GM21619 (cell line): ENCODE measurements at regions not wholly inside any gene's neighbourhood (a gene's known extent, or its start where the extent isn't known, plus 50 kb on each side); places are given as distances from the start of the nearest gene placed in this dataset.
"Not testable (repeated sequence)": the region's sequence is repeated elsewhere in the genome, so short reads cannot be mapped to it uniquely, and the experiment has no call there.

Source experiments
- ATAC-seq: cut with Tn5 transposase; IDR thresholded peaks from one replicate; pipeline ENCODE4 v1.9.1; 2021; ENCODE audit not compliant: unreplicated experiment

- no peak for ATAC-seq
Measured at GRCh38 chr12:11535127-11535526, 114.3 kb upstream of the ETV6 start.

GRCh38 chr12:11539156-11539555 is 110.3 kb upstream of the ETV6 start:
- no peak for ATAC-seq

DNA sequence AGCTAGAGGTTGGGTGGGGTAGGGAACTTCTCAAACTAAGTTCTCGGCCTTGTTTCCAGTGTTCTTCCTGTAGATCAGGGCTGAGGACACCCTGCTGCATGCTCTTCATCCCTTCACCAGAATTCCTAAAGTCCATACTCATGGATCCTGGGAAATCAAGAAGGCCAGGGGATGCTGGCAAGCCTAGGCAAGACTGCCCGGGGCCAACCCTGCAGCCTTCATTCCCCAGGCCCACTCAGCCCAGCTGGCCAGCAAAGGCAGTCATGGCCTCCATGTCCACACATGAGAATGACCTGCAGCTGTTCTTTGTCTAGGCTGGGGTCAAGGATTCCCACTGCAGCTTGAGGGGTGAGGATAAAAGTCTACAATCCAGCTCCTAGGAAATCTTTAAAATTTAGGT is 109.3 kb upstream of the ETV6 start:
- ATAC-seq, result no peak

DNA sequence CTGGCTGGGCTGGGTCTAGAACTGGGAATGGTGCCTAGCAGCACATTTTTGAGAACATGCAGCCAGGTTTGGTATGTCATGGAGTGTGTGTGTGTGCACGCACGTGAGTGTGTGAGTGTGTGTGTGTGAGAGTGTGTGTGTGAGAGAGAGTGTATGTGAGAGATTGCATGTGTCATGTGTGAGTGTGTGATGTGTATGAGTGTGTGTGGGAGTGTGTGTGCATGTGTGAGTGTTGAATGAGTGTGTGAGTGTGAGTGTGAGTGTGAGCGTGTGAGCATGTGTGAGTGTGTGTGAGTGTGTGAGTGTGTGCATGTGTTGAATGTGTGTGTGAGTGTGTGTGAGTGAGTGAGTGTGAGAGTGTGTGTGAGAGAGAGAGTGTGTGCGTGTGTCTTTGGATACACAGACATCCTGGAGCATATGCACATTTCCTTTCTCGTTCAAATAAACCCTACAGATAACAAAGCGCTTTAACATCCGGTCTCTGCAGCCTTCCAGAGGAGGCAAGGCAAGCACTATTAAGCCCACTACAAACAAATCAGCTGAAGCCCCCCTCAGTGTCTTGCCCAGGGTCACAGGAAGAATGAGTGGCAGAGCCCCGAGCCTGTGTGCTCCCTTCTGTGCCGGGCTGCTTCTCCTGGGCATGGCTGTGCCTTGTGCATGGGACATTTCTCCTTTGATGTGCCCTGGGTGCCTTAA is 108.7 kb upstream of the ETV6 start:
- ATAC-seq, result no peak

DNA sequence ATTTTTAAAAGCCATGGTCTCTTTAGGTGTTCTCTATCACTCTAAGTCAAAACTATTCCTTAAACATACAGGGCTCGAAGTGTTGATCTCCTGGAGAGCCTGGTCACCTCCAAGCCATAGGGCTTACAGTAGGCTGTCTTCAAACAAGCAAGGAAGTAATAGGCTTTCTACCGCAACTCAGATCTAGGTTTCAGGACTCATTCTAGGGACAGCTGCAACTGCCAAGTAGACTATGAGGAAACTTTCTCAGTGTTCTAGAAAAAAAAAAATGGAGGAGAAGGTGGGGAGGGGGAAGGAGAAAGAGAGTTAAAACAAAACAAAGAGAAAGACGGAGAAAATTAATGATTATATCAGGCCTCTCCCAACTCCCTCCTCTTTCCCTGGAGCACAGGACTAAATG is 106.9 kb upstream of the ETV6 start:
- ATAC-seq, result no peak

GRCh38 chr12:11543457-11544158 is 105.9 kb upstream of the ETV6 start:
- no peak for ATAC-seq

DNA sequence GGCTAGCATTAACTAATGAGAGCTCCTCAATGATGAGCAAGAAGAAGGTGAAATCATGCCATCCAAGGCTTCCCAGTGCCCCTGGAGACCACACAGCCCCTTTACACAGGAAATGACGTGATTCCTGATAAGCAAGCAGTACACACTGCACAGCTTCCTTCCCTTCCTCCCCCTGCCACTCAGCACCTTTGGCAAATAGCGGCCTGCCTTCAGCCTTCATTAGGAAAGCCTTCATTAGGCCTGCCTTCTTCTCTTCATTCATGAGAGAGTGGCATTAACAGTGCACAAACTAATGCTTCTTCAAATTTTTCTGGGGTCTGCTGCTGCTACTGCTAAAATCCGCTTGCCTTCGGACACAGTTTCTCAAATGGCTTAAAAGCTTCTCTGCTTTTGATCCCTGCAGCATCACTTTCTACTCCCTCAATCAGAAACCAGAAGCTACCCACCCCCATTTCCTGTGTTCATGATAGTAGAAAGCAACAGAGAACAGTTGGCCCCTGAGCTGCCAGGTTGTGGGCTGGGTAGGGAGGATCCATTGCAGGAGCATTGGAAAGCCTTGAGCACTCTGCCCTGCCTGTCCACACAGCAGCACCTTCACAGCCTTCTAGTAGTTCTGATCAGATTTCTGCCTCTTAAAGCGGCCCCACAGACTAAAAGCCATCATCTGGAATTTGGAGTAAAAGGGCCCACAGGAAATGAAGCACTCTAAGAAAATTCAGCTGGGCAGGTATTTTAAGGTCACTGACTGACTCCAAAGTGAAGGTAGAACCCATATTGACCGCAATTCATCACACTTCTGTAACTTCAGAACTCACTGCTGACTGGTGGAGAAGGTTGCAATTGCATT is 103.8 kb upstream of the ETV6 start:
- peak; percentile 82 for ATAC-seq

GRCh38 chr12:11546582-11547270 is 102.7 kb upstream of the ETV6 start:
- not testable (repeated sequence) for ATAC-seq

- ATAC-seq, result not testable (repeated sequence)
Measured at GRCh38 chr12:11547271-11547646, 102.2 kb upstream of the ETV6 start.

DNA sequence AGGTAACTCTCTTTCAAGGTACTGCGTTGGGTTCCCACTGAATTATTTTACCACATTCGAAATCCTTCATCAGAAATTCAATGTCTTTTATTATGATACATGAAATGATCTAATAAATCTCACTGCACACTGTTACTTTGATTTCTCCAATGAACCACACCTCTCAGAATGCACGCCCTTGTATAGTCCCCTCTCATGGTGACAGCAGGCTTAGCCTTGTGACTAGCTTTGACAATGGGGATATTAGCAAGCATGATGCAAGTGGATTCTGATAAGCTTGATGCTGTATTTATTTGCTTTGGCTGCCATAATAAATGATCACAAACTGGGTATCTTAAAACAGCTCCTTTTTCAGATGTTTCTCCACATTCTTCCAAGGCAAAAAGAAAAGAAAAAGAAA is 100.4 kb upstream of the ETV6 start:
- ATAC-seq, result no peak

- ATAC-seq, result peak; percentile 81
Measured at GRCh38 chr12:11553871-11554533, 95.5 kb upstream of the ETV6 start.

DNA sequence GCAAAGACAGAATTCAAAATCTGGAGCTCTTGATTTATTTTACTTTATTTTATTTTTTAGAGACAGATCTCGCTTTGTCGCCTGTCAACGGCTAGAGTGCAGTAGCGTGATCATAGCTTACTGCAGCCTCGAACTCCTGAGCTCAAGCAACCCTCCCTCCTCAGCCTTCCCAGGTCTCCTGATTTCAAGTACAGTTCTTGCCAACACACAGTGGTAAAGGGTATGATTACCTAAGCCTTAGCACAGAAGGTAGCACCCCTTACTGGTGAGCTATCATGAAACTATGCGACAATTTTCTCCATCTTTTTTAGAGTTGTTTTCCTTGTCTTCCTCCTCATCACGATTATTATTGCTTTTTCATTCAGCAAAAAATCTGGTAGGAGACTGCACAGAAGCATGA is 94.3 kb upstream of the ETV6 start:
- ATAC-seq, result no peak

- no peak for ATAC-seq
Measured at GRCh38 chr12:11555743-11556625, 93.5 kb upstream of the ETV6 start.

- ATAC-seq, result no peak
Measured at GRCh38 chr12:11556682-11557081, 92.8 kb upstream of the ETV6 start.

DNA sequence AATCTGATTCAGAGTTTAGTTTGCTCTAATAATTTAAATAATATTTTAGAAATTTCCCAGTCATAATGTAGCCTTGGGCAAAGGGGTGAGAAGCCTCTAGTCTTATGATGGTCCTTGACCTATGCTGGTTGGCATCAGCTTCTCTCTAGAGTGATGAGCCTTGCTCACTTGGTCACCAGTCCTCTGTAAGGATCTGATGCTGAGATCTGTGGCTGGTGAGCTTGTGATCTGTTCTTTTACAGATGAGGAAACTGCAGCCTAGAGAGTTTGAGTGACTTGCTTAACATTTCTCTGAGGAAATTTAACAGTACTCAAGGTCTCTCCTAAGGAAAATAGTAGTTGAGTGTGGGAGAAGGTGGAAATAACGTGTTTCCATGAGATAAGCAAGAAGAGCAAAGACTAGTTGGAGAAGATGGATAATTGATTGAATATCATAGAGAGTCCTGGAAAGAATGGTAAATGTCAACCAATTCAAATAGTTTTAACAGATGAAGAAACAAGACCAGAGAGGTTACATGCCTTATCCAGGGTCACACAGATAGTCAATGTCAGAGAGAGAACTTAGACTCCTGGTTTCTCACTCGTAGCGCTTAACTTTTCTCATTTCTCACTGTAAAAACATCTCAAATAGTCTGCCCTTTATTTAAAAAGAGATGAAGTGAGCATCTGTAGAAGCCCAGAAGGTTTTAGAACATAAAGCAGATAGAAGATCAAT is 89.7 kb upstream of the ETV6 start:
- no peak for ATAC-seq

GRCh38 chr12:11561411-11561810 is 88.1 kb upstream of the ETV6 start:
- ATAC-seq, result no peak

DNA sequence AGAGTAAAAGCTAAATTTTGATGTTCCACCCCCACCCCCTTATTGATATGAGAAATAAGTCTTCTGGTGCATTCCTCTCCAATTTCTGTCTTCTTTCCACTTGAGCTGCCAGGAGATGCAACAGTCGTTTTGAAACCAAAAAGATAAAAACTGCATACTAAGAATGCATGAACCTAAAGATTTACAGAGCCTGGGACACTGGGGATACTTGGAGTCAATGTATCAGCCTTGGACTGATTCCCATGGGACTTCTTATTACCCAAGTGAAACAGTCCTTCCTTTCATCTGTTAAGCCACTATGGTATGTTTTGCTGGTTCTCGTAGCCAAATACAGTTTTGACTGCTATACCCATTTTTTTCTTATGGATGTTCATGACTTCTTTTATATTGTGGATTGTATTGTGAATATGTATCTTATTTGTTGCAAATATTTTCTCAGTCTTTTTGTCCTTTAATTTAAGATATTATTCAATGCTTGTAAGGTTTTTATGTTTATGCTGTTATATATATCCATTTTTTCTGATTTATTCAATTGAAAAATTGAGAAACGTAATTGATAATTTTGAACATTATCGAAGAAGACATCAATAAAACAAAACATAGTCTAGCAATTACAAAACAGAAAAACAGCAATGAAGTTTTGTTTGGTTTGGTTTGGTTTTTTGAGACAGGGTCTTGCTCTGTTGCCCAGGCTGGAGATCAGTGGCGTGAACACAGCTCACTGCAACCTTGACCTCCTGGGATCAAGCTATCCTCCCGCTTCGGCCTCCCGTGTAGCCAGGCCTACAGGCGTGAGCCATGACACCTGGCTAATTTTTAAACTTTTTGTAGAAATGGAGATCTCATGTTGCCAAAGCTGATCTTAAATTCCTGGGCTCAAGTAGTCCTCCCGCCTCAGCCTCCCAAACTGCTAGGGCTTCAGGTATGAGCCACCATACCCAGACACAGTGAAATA is 85.4 kb upstream of the ETV6 start:
- no peak for ATAC-seq
